ENCODE measurements at regions not wholly inside any gene's neighbourhood (a gene's known extent, or its start where the extent isn't known, plus 50 kb on each side); places are given as distances from the start of the nearest gene placed in this dataset.
"Not testable (repeated sequence)": the region's sequence is repeated elsewhere in the genome, so short reads cannot be mapped to it uniquely, and the experiment has no call there.

- not testable (repeated sequence) for TF ChIP-seq EZH2phosphoT487 (IDR thresholded peaks at IDR 0.05; ENCODE audit: borderline replicate concordance, low read depth, low read length); CTCF (conservative IDR thresholded peaks at IDR 0.05; ENCODE audit: low read length)
Measured at GRCh38 chr2:89968567-89968966, 1277.1 kb downstream of the RPIA start.
